ENCODE measurements at regions not wholly inside any gene's neighbourhood (a gene's known extent, or its start where the extent isn't known, plus 50 kb on each side); places are given as distances from the start of the nearest gene placed in this dataset.
"Not testable (repeated sequence)": the region's sequence is repeated elsewhere in the genome, so short reads cannot be mapped to it uniquely, and the experiment has no call there.

DNA sequence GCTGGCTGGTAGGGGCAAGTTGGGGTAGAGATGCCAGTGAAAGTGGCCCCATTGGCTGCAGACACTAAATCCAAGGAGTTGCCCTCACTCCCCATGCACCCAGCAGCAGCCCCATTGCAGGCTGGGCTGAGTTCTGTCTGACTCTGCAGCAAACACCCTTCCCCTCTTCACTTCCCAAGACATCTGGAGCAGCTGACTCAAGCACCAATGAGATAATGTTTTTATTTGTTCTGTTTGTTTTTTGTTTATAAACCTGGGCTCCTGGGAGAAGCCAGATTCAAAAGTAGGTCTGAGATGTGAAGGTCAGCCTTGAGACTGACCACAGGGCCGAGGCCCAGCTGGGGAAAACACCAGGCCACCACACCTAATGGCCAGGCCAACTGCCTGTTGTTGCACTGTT, 545.9 kb upstream of the KLF4 start:
- Histone ChIP-seq H3K27me3 (no peaks in the 10 kb centered on the region), H3K4me1 (peaks cover 30% of the 10 kb centered on the region), H3K27ac (peak overlapping the region; percentile 47), H3K4me3 (no peak overlapping the region), H3K36me3 (no peaks in the 10 kb centered on the region), H3K9me3 (no peaks in the 10 kb centered on the region)
- intact Hi-C loops (cut with DNase I) = no loop called here
- TF ChIP-seq POLR2AphosphoS5 (IDR thresholded peaks at IDR 0.05; ENCODE audit: insufficient read depth in 1 of 2, low read depth in 1 of 2) = no peak
- TF ChIP-seq, protein P1, sequence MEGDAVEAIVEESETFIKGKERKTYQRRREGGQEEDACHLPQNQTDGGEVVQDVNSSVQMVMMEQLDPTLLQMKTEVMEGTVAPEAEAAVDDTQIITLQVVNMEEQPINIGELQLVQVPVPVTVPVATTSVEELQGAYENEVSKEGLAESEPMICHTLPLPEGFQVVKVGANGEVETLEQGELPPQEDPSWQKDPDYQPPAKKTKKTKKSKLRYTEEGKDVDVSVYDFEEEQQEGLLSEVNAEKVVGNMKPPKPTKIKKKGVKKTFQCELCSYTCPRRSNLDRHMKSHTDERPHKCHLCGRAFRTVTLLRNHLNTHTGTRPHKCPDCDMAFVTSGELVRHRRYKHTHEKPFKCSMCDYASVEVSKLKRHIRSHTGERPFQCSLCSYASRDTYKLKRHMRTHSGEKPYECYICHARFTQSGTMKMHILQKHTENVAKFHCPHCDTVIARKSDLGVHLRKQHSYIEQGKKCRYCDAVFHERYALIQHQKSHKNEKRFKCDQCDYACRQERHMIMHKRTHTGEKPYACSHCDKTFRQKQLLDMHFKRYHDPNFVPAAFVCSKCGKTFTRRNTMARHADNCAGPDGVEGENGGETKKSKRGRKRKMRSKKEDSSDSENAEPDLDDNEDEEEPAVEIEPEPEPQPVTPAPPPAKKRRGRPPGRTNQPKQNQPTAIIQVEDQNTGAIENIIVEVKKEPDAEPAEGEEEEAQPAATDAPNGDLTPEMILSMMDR (IDR thresholded peaks at IDR 0.05) = no peak
- no peak for TF ChIP-seq POLR2A (IDR thresholded peaks at IDR 0.05)
- DNase-seq (ENCODE audit: extremely low spot score in 2 of 2) = peak in 1 of 2 donors; percentile 81

DNA sequence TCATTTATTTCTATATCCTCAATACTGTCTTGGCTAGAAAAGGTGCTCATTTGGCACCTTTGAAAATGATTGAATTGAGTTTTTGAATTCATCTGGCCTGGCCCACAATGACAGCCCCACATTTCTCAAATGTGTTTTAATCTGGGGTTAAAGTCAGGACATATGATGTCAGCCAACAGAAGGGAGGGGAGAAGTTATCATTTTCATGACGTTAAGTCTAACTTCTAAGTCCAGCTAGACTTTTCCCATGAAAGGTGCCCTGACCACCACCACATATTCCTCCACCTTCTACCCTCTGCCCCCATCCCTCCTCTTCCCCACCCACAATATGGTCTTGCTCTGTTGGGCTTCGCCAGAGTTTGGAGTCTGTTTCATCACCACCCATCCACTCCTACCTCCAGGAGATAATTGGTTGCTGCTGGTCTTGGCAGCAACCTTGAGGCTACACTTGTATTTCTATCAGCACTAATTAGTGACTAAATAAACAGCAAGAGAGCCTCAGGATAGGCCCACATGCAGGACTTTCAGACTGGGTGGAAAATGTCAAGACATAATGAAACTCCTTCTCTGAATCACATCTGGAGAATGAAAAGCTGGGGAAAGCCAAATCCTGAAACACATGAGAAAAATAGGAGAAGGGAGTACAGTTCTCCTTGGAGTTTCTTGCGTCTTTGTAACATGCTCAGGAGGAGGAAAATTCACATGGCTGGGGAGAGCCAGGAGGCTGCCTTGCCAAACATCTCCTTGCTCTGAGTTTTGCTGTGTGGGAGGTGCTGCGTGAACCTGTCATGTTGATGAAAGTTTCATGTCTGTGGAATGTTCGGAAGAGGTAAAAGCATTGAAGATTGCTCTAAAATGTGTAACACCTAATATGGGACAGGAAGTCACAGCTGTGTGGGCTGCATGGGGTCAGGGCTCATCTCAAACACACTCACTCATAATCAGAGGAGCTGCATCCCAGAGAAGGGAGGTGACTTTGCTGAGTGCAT, 544.7 kb upstream of the KLF4 start:
- peak in 1 of 2 donors; percentile 94 for DNase-seq (ENCODE audit: extremely low spot score in 2 of 2)
- no peaks in the 10 kb centered on the region for H3K9me3 ChIP-seq

GRCh38 chr9:108032079-108032478, 542.5 kb upstream of the KLF4 start:
- H3K36me3 ChIP-seq; H3K4me3 ChIP-seq; H3K27me3 ChIP-seq; H3K9me3 ChIP-seq; intact Hi-C loops (cut with DNase I); H3K27ac ChIP-seq; DNase-seq (ENCODE audit: extremely low spot score in 2 of 2): not testable (repeated sequence)
- H3K4me1 ChIP-seq = peaks cover 30% of the 10 kb centered on the region

More for the DNA sequence above, 544.7 kb upstream of the KLF4 start:
- Histone ChIP-seq H3K27ac (peak overlapping the region; percentile 21), H3K27me3 (no peaks in the 10 kb centered on the region), H3K36me3 (no peaks in the 10 kb centered on the region), H3K4me3 (no peak overlapping the region), H3K4me1 (peaks cover 30% of the 10 kb centered on the region)
- intact Hi-C loops (cut with DNase I) = no loop called here
- TF ChIP-seq POLR2AphosphoS5 (IDR thresholded peaks at IDR 0.05; ENCODE audit: insufficient read depth in 1 of 2, low read depth in 1 of 2) = peak; percentile 19 to 52
- TF ChIP-seq, protein P1 (IDR thresholded peaks at IDR 0.05) = no peak

DNA sequence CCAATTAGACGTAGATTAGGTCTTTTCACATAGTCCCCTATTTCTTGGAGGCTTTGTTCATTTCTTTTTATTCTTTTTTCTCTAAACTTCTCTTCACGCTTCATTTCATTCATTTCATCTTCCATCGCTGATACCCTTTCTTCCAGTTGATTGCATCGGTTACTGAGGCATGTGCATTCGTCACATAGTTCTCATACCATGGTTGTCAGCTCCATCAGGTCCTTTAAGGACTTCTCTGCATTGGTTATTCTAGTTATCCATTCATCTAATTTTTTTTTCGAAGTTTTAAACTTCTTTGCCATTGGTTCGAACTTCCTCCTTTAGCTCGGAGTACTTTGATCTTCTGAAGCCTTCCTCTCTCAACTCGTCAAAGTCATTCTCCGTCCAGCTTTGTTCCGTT, 541.7 kb upstream of the KLF4 start:
- H3K27ac ChIP-seq; H3K27me3 ChIP-seq; H3K4me3 ChIP-seq; H3K36me3 ChIP-seq; H3K9me3 ChIP-seq; DNase-seq (ENCODE audit: extremely low spot score in 2 of 2); intact Hi-C loops (cut with DNase I): not testable (repeated sequence)
- H3K4me1 ChIP-seq = peaks cover 26% of the 10 kb centered on the region

- H3K27me3 ChIP-seq; H3K36me3 ChIP-seq; intact Hi-C loops (cut with DNase I); H3K27ac ChIP-seq; H3K4me1 ChIP-seq; H3K9me3 ChIP-seq; H3K4me3 ChIP-seq; DNase-seq (ENCODE audit: extremely low spot score in 2 of 2): not testable (repeated sequence)
These were observed 537.1 kb upstream of the KLF4 start for GRCh38 chr9:108026718-108027117.

DNA sequence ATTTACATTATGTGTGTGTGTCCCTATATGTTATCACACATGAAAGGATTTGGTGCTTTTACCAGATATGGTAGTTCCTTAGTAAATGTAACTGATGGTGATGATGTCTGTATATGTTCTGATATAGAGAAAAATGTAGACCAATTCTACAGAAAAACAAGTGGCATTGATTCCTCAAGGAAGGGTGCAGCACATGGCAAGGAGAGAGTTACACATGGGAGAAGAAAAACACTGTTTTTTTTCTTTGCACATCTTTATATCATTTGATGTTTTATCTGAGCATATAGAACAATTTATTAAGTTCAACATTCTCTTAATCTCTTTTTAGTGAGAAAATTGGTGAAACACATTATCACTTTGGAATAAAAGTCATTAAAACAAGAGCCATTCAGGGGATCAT, 535.0 kb upstream of the KLF4 start:
- H3K36me3 ChIP-seq = no peaks in the 10 kb centered on the region
- DNase-seq (ENCODE audit: extremely low spot score in 2 of 2) = no peak
- H3K27ac ChIP-seq = no peak overlapping the region
- intact Hi-C loops (cut with DNase I) = no loop called here
- H3K4me1 ChIP-seq = no peaks in the 10 kb centered on the region
- no peak overlapping the region for H3K4me3 ChIP-seq
- no peaks in the 10 kb centered on the region for H3K9me3 ChIP-seq
- no peaks in the 10 kb centered on the region for H3K27me3 ChIP-seq
- TF ChIP-seq, protein P1 (IDR thresholded peaks at IDR 0.05) = no peak
- TF ChIP-seq POLR2A (IDR thresholded peaks at IDR 0.05) (no peak), POLR2AphosphoS5 (IDR thresholded peaks at IDR 0.05; ENCODE audit: insufficient read depth in 1 of 2, low read depth in 1 of 2) (no peak)

Measured in vagina (tissue), 2 donors.